GM12891 (cell line): ENCODE measurements at regions not wholly inside any gene's neighbourhood (a gene's known extent, or its start where the extent isn't known, plus 50 kb on each side); places are given as distances from the start of the nearest gene placed in this dataset.

Experiments used
- DNase-seq: peaks from one replicate; pipeline ENCODE4 v3.0.0; 2011; ENCODE audit warnings: low spot score; ENCODE audit not compliant: insufficient read length
- FAIRE-seq: peaks from 2 replicates; lab custom pipeline; 2011; peaks lifted over from hg19 to GRCh38; lab: Jason Lieb, UNC
- PAX5 ChIP-seq: IDR thresholded peaks from 2 replicates; pipeline ENCODE4 v1.6.1; 2011; ENCODE audit warnings: low read length, moderate library complexity, mild to moderate bottlenecking; ENCODE audit not compliant: insufficient read depth, severe bottlenecking
- POLR2A ChIP-seq: IDR thresholded peaks from 2 replicates; pipeline ENCODE4 v1.6.1; 2011; ENCODE audit warnings: low read depth, low read length, control low read depth
- POLR2AphosphoS5 ChIP-seq: IDR thresholded peaks from 2 replicates; pipeline ENCODE4 v1.6.1; 2011; ENCODE audit warnings: low read depth, low read length, control low read depth
- POU2F2 ChIP-seq: IDR thresholded peaks from 2 replicates; pipeline ENCODE4 v1.6.1; 2011; ENCODE audit warnings: low read depth, mild to moderate bottlenecking, control low read depth, low read length, moderate library complexity
- SPI1 ChIP-seq: IDR thresholded peaks from 2 replicates; pipeline ENCODE4 v1.6.1; 2011; ENCODE audit warnings: low read depth, low read length, control low read depth
- TAF1 ChIP-seq: IDR thresholded peaks from 2 replicates; pipeline ENCODE4 v1.6.1; 2011; ENCODE audit warnings: low read depth, low read length, control low read depth

DNA sequence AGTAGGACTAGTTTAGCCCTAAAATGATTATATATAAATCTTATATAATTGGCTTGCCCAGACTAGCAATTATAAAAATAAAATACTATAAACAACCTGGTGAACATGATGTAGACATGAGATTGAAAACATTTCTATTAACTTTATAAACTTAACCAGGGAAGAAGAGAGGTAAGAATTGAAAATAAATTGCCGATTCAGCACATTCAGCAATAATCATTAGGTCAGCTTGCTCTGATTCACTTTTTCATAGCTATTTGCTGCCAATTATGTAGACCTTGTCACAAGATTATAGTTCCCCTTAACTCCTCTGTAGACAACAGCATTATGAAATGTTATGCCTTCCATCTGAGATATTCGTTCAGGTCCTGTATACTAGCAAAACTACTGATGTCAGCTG, 199.3 kb upstream of the CA10 start:
- no peak for FAIRE-seq
- TF ChIP-seq POU2F2 (no peak), POLR2A (no peak), SPI1 (no peak), POLR2AphosphoS5 (no peak), TAF1 (no peak), PAX5 (no peak)
- no peak for DNase-seq

DNA sequence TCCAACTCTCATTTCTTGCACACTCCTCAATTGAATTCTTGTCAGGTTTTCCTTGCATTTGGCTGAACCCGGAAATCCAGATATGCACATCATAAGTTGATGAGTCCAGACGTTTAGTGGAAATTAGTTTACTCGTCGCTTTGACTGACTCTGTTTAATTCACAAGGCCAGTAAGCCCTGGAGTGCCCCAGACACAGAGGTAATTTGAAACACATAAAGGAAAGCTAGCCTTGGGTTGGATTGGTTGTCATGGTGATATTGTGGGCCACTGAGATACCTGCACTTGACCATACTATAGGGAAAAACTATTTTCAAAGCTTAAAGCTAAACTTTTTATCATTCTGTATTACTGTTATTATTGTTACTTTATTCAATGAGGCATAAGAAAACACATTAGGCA, 178.3 kb upstream of the CA10 start:
- FAIRE-seq (no peak), DNase-seq (no peak)
- TF ChIP-seq POLR2A (no peak), SPI1 (no peak), POU2F2 (no peak), POLR2AphosphoS5 (no peak), TAF1 (no peak), PAX5 (no peak)

DNA sequence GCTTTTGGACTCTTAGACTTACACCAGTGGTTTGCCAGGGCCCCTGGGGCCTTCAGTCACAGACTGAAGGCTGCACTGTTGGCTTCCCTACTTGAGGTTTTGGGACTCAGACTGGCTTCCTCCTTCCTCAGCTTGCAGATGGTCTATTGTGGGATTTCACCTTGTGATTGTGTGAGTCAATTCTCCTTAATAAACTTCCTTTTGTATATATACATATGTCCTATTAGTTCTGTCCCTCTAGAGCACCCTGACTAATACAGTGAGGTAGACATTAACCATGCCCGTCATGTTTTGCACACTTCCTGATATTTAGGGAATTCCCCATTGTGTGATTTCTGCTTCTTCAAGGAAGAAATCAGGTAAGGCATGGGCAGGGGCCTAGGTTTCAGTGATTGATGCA, 147.8 kb upstream of the CA10 start:
- TF ChIP-seq PAX5 (no peak), POLR2AphosphoS5 (no peak), POU2F2 (no peak), POLR2A (no peak), SPI1 (peak; percentile 46), TAF1 (no peak)
- no peak for DNase-seq
- no peak for FAIRE-seq

DNA sequence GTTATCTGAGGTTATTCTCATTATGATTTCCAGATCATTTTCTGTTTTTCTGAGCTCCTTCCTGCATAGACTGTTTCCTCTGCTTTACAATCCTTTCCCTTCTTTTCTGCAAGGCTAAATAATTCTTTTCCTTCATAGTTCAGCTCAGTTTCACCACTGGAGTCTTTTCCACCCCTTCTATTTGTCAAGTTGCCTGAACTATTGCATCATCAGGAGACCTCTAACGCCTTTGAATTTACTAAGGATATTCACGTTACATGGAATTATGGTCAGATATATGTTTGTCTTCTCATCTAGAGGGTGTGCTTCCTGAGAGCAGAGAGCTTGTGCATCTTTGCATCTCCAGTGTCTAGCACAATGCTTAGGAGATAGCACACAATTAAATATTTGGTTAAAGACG, 140.4 kb upstream of the CA10 start:
- DNase-seq: no peak
- FAIRE-seq: no peak
- TF ChIP-seq POU2F2 (no peak), TAF1 (no peak), POLR2A (no peak), PAX5 (no peak), SPI1 (no peak), POLR2AphosphoS5 (no peak)

DNA sequence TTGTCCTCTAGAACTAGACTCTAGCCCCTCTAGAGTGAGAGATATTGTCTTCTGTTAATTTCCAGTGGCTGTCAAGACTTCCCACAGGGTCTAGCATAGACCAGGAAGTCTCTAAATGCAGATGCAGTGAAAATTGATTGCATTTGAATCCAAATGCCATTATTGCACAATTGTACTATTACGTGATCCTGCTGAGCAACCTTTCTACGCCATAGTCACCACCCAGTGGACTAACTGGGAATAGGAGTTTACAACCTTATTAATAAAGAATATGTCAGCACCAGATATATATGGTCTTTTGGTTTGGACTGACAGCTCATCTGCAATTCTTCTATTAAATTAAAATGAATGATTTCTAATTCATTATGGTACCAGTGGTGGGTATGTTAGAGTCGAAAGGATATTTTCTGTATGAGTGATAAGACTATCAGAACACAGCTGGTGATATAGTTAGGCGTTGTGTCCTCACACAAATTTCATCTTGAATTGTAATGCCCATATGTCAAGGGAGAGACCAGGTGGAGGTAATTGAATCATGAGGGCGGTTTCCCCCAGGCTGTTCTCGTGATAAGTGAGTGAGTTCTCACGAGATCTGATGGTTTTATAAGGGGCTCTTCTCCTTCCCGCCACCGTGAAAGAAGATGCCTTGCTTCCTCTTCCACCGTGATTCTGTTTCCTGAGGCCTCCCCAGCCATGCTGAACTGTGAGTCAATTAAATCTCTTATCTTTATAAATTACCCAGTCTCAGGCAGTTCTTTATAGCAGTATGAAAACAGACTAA, 138.9 kb upstream of the CA10 start:
- no peak for TF ChIP-seq TAF1
- DNase-seq: no peak
- FAIRE-seq: no peak

DNA sequence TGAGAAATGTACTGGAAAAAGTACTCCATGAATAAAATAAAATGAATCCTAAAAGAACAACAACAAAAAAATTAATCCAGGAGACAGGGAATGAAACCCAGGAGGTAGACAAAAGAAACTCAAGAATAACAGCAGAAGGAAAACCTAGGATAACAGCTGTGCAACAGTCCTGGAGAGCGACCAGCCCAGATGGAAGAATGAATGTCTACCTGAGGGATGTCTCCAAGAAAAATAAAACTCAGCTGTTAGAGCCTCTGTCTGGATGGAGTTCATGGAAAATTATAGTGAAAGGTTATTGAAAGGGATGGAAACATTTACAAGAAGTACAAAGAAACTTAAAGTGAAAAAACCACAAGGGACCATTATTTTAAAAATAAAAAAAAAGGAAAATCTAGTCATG, 135.8 kb upstream of the CA10 start:
- no peak for FAIRE-seq
- DNase-seq: no peak
- TF ChIP-seq SPI1: no peak
- TF ChIP-seq PAX5: no peak
- no peak for TF ChIP-seq POLR2AphosphoS5
- TF ChIP-seq POLR2A: no peak
- no peak for TF ChIP-seq POU2F2
- no peak for TF ChIP-seq TAF1

DNA sequence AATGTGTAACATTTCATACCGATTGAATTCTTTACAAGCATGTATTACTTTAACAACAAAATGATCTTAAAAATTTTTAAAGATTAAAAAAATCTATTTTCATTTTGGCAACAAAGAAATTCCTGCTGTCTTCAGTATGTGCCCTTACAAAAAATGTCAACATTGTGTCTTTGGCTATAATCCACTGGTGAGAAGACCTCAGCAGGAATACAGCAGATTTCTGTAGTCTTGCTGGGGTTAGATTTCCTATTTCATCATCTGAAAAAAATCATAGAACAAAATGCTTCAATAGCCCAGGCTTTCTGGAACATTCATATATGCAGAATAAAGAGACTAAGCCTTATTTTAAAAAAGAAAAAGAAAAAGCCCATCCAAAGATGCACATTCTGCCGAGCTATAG, 129.1 kb upstream of the CA10 start:
- TF ChIP-seq PAX5 (no peak), POU2F2 (no peak), POLR2A (no peak), TAF1 (no peak), SPI1 (no peak), POLR2AphosphoS5 (no peak)
- FAIRE-seq (no peak), DNase-seq (no peak)

DNA sequence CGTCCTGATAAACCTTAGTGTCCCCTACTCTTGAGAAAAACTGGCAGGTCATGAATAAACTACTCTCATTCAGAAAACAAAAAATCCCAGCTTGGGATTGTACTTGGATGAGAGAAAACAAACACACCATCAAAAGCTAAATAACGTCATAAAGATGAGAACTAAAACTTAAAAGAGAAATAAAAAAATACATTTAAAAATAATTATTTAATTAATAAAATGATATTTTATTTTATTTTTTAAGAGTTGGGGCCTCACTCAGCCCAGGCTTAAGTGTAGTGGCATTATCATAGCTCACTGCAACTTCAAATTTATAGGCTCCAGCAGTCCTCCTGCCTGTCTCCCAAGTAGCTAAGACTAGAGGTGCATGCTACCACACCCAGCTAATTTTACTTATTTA, 125.4 kb upstream of the CA10 start:
- TF ChIP-seq POLR2A (no peak), TAF1 (no peak), POLR2AphosphoS5 (no peak), POU2F2 (no peak), PAX5 (no peak), SPI1 (no peak)

DNA sequence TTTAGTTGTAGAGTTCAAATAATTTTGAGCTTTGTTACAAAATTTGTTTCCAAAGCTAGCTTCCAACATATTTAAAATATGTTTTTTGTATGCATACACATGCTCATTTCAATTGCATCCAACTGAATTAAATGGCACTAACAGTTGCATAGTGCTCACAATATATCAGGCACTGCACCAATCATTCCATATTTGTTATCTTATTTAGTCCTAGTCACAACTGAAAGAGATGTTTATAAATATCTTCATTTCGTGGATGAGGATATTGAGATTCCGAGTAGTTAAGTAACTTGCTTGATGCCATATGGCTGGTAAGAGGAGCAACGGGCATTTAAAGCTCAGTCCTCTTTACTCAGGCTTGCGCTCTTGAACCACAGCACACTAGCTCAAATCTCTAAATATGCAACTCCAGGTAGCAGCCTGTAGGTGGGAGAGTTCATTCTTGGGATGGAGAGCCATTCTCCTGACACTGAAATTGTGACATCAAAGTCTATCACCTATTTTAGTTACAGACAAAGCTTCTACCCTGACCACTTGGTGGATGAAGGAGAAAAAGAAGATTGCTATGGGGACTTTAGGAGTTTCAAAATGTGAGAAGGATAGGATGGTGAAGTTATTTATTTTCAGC, 118.0 kb upstream of the CA10 start:
- TF ChIP-seq POU2F2 (no peak), TAF1 (no peak), POLR2A (no peak), PAX5 (no peak), SPI1 (no peak)
- DNase-seq (no peak), FAIRE-seq (no peak)

More for the DNA sequence above, 125.4 kb upstream of the CA10 start:
- FAIRE-seq (no peak), DNase-seq (no peak)

DNA sequence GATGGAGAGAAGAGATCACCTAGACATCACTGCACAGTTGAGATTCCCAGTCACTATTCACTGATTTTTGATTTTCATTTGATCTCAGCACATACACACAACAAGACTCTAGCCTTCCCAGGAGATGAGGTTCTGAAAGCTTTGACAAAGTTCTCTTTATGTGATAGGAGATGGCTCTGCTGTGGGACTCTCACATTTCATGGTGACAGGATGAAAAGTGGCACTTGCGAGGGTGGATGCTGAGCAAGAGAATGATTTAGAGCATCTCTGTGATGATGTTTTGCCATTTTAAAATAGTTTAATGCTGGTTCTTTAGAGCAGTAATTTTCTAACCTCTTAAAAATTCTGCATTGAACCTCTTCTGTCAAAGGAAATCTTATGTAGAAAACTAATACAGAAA, 113.3 kb upstream of the CA10 start:
- DNase-seq (no peak), FAIRE-seq (no peak)
- TF ChIP-seq POLR2A (no peak), POU2F2 (no peak), POLR2AphosphoS5 (no peak)
